ENCODE measurements at regions not wholly inside any gene's neighbourhood (a gene's known extent, or its start where the extent isn't known, plus 50 kb on each side); places are given as distances from the start of the nearest gene placed in this dataset.

GRCh38 chr12:124194264-124194892 lies 100.5 kb upstream of the RFLNA start:
- TF ChIP-seq POLR2A (IDR thresholded peaks at IDR 0.05) (no peak), CTCF (IDR thresholded peaks at IDR 0.05) (no peak)

Measured in testis (tissue), 2 donors.